Lower lobe of right lung (tissue), 2 donors: ENCODE measurements at regions not wholly inside any gene's neighbourhood (a gene's known extent, or its start where the extent isn't known, plus 50 kb on each side); places are given as distances from the start of the nearest gene placed in this dataset.

Experiments used
- ATAC-seq, 2 donors: fragments of 200-7000 bp; cut with Tn5 transposase; one replicate each; pipeline ENCODE4 v1.9.1; 2020 to 2022; ENCODE audit warnings: mild to moderate bottlenecking in 2 of 2, moderate library complexity in 2 of 2
- DNase-seq: peaks from one replicate; pipeline ENCODE4 v3.0.0-alpha.2; 2020
- H3K27ac ChIP-seq: fragments of 200-600 bp; one replicate; pipeline ENCODE4 v1.8.0; 2022
- H3K27me3 ChIP-seq: fragments of 200-600 bp; one replicate; pipeline ENCODE4 v1.8.0; 2022; ENCODE audit warnings: low read depth
- H3K36me3 ChIP-seq: fragments of 200-600 bp; one replicate; pipeline ENCODE4 v1.8.0; 2022; ENCODE audit warnings: mild to moderate bottlenecking
- H3K4me1 ChIP-seq: fragments of 200-600 bp; one replicate; pipeline ENCODE4 v1.8.0; 2022
- H3K4me3 ChIP-seq: fragments of 200-600 bp; one replicate; pipeline ENCODE4 v1.8.0; 2022; ENCODE audit warnings: mild to moderate bottlenecking
- H3K9me3 ChIP-seq: fragments of 200-600 bp; one replicate; pipeline ENCODE4 v1.8.0; 2022
- intact Hi-C: fragments of 100-400 bp; cut with DNase I; formaldehyde crosslinking; loops from one replicate; pipeline ENCODE4 v1.11.0; 2022
- TF ChIP-seq, protein P1 (sequence below): fragments of 200-600 bp; IDR thresholded peaks from one replicate; pipeline ENCODE4 v1.8.0; 2022; ENCODE audit warnings: antibody characterized with exemption, mild to moderate bottlenecking
- donor health status: DM: no; HTN: yes; CAD: no; lungs with severe emphysema.

GRCh38 chr9:99445371-99445891 lies 223.3 kb downstream of the SEC61B start:
- H3K9me3 ChIP-seq, result no peaks in the 10 kb centered on the region
- H3K27ac ChIP-seq, result no peak overlapping the region
- H3K36me3 ChIP-seq, result no peaks in the 10 kb centered on the region
- no peaks in the 10 kb centered on the region for H3K4me1 ChIP-seq
- TF ChIP-seq, protein P1, sequence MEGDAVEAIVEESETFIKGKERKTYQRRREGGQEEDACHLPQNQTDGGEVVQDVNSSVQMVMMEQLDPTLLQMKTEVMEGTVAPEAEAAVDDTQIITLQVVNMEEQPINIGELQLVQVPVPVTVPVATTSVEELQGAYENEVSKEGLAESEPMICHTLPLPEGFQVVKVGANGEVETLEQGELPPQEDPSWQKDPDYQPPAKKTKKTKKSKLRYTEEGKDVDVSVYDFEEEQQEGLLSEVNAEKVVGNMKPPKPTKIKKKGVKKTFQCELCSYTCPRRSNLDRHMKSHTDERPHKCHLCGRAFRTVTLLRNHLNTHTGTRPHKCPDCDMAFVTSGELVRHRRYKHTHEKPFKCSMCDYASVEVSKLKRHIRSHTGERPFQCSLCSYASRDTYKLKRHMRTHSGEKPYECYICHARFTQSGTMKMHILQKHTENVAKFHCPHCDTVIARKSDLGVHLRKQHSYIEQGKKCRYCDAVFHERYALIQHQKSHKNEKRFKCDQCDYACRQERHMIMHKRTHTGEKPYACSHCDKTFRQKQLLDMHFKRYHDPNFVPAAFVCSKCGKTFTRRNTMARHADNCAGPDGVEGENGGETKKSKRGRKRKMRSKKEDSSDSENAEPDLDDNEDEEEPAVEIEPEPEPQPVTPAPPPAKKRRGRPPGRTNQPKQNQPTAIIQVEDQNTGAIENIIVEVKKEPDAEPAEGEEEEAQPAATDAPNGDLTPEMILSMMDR, result no peak
- no peak overlapping the region for H3K4me3 ChIP-seq
- DNase-seq (no peak), ATAC-seq (peak; percentile 74 to 81)
- no peaks in the 10 kb centered on the region for H3K27me3 ChIP-seq
- intact Hi-C loops, result no loop called here

DNA sequence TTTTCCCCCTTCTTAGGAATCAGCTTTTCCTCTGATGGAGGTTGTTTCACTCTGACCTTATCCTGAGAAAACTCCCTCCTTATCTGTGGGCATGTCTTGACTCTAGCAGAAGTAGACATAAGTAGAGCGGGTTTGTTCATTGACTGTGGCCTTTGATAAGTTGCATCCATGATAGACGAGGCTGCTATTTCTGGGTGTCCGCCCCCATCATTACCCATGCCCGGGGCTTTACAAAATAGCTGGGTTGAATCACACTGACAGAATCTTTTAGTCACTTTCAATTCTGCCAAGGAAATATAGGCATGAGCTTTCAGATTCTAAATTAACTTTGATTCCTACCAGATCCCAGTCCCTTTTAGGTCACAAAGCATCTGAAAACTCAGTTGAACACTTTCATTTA lies 223.8 kb downstream of the SEC61B start:
- TF ChIP-seq, protein P1, result no peak
- Histone ChIP-seq H3K9me3 (no peaks in the 10 kb centered on the region), H3K27me3 (no peaks in the 10 kb centered on the region), H3K4me3 (no peak overlapping the region), H3K36me3 (no peaks in the 10 kb centered on the region), H3K4me1 (peaks cover 2% of the 10 kb centered on the region), H3K27ac (peak overlapping the region; percentile 50)
- intact Hi-C loops, result no loop called here
- ATAC-seq, result peak; percentile 17 to 45
- no peak for DNase-seq

DNA sequence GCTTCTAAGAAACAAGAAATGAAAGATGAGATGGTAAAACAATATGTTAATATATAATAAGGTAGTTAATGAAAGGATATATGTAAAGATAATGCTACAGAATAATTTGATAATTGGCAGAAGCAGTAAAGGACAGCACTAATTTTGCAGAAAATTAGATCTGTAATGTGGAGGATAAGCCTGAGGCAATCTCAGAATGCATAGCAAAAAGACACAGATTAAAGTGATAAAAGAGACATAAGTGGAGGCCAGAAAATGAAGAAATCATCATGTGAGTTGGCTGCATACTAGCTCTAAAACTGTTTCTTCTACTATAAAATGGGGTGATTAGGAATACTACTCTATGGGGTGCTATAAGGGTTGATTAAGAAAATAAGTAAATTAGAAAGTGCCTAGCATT lies 225.9 kb downstream of the SEC61B start:
- intact Hi-C loops, result no loop called here
- H3K27ac ChIP-seq, result no peak overlapping the region
- ATAC-seq (no peak), DNase-seq (no peak)
- peaks cover 10% of the 10 kb centered on the region for H3K4me1 ChIP-seq
- TF ChIP-seq, protein P1, result no peak
- H3K36me3 ChIP-seq, result no peaks in the 10 kb centered on the region
- H3K9me3 ChIP-seq, result no peaks in the 10 kb centered on the region
- no peak overlapping the region for H3K4me3 ChIP-seq
- H3K27me3 ChIP-seq, result no peaks in the 10 kb centered on the region

DNA sequence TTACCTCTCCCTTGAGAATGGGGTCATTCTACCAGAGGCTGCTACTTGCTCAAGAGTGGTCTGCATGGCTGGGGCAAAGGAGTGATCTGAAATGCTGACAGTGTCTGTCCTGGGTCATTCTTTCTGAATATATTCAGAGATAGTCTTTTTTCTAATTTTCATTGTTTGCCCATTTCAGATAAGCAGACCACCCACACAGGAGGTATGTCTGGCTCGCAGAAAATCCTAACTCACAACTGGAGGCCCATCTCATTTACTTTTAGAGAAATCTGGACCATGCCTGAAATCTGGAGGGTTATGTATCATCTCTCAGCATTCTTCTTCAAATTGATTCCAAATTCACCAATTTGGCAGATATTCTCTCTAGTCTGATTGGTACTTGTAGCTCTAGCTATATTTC lies 227.6 kb downstream of the SEC61B start:
- intact Hi-C loops, result no loop called here
- ATAC-seq, result no peak
- no peaks in the 10 kb centered on the region for H3K9me3 ChIP-seq
- no peaks in the 10 kb centered on the region for H3K36me3 ChIP-seq
- H3K4me3 ChIP-seq, result no peak overlapping the region
- TF ChIP-seq, protein P1, result no peak
- DNase-seq, result no peak
- peaks cover 10% of the 10 kb centered on the region for H3K4me1 ChIP-seq
- no peaks in the 10 kb centered on the region for H3K27me3 ChIP-seq
- no peak overlapping the region for H3K27ac ChIP-seq

DNA sequence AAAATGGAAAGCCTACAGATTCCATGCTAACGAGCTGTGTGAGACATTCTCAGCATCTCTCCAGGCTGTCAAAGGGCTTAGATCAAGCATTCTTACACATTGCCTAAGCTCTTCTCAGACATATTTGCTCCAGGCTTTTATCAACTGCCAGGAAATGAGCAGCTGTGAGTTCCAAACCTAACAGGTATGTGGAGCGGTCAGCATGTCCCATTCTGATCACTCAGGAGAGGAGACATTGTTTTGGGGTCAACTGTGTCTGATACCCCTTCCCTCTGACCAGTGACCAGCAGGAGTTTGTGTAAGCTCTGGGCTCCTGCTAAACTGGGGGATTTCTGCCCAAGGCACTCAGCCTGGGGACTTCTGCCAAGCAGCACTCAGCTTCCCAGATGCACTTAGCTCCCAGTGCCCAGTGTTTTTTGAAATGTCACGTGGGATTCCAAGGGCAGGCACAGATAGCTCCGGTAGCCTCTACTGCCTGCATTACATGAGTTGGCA lies 229.1 kb downstream of the SEC61B start:
- no peak for DNase-seq
- no peak overlapping the region for H3K4me3 ChIP-seq
- no peaks in the 10 kb centered on the region for H3K9me3 ChIP-seq
- no peaks in the 10 kb centered on the region for H3K36me3 ChIP-seq
- peaks cover 10% of the 10 kb centered on the region for H3K4me1 ChIP-seq
- TF ChIP-seq, protein P1, result no peak
- intact Hi-C loops, result no loop called here
- peak; percentile 74 to 83 for ATAC-seq
- H3K27me3 ChIP-seq, result no peaks in the 10 kb centered on the region
- no peak overlapping the region for H3K27ac ChIP-seq
